GM12878 (cell line): ENCODE measurements at regions not wholly inside any gene's neighbourhood (a gene's known extent, or its start where the extent isn't known, plus 50 kb on each side); places are given as distances from the start of the nearest gene placed in this dataset.

ENCODE experiments used
- ATAC-seq: fragments of 200-7000 bp; cut with Tn5 transposase; 3 replicates; pipeline ENCODE4 v1.9.1; 2020; ENCODE audit warnings: mild to moderate bottlenecking, moderate library complexity
- BruUV-seq: library from RNA; stranded (reverse); fragments of 400-500 nt; replicated peaks from 2 replicates; lab custom pipeline; 2021; lab: Mats Ljungman, UMichigan
- CTCF ChIA-PET: fragments of 300-600 bp; sonication (Branson Sonifier 250); formaldehyde crosslinking; extraction: SDS; loops from one replicate; lab custom pipeline; 2021; ENCODE audit warnings: inconsistent platforms; lab: Yijun Ruan, JAX
- POLR2A ChIA-PET: fragments of 350-600 bp; formaldehyde crosslinking; extraction: SDS; loops from one replicate; lab custom pipeline; 2021; ENCODE audit warnings: inconsistent platforms; lab: Charles Lee
- RAD21 ChIA-PET: fragments of 300-600 bp; sonication (Branson Sonifier 250); formaldehyde crosslinking; loops from one replicate; lab custom pipeline; 2023; ENCODE audit warnings: antibody characterized with exemption; ENCODE audit not compliant: unreplicated experiment; lab: Charles Lee
- SMC1A ChIA-PET: fragments of 300-600 bp; sonication (Branson Sonifier 250); formaldehyde crosslinking; loops from one replicate; lab custom pipeline; 2023; ENCODE audit not compliant: unreplicated experiment, uncharacterized antibody; lab: Charles Lee
- DNase-seq: peaks from one replicate; pipeline ENCODE4 v3.0.0-alpha.2; 2011; ENCODE audit warnings: low read depth, low spot score
- FAIRE-seq: peaks from 3 replicates; lab custom pipeline; 2011; peaks lifted over from hg19 to GRCh38; lab: Jason Lieb, UNC
- H2AFZ ChIP-seq: 2 replicates; pipeline ENCODE4 v1.6.0; 2011; ENCODE audit warnings: low read depth, low read length, control low read depth; ENCODE audit not compliant: control insufficient read depth
- H3K27ac ChIP-seq: 2 replicates; pipeline ENCODE4 v1.5.1; 2011; ENCODE audit warnings: control low read depth; ENCODE audit not compliant: control insufficient read depth, insufficient read depth
- H3K27me3 ChIP-seq, 2 experiments: replicated peaks in 1 of 2; 2 replicates each; pipeline versions ENCODE4 v1.6.0 to v1.6.1; 2011; ENCODE audit warnings: low read length in 1 of 2; ENCODE audit not compliant: control insufficient read depth in 2 of 2, insufficient read depth in 2 of 2
- H3K36me3 ChIP-seq, 2 experiments: 2 replicates each; pipeline ENCODE4 v1.5.1; 2011; ENCODE audit warnings: low read length in 1 of 2; ENCODE audit not compliant: control insufficient read depth in 2 of 2, insufficient read depth in 2 of 2
- H3K4me1 ChIP-seq: 2 replicates; pipeline ENCODE4 v1.6.1; 2011; ENCODE audit warnings: mild to moderate bottlenecking, low read length, moderate library complexity, mixed read lengths; ENCODE audit not compliant: control insufficient read depth, insufficient read depth
- H3K4me2 ChIP-seq: 2 replicates; pipeline ENCODE4 v1.6.0; 2011; ENCODE audit warnings: control low read depth; ENCODE audit not compliant: control insufficient read depth, insufficient read depth
- H3K4me3 ChIP-seq: fragments of 200-600 bp; sonication (generic); 2 replicates; pipeline ENCODE4 v1.5.1; 2016
- H3K79me2 ChIP-seq: 2 replicates; pipeline ENCODE4 v1.6.0; 2011; ENCODE audit warnings: low read length; ENCODE audit not compliant: control insufficient read depth, insufficient read depth
- H3K9ac ChIP-seq: 2 replicates; pipeline ENCODE4 v1.8.0; 2011; ENCODE audit warnings: low read length, control low read depth, mixed read lengths; ENCODE audit not compliant: control insufficient read depth, insufficient read depth
- H3K9me3 ChIP-seq: replicated peaks from 3 replicates; pipeline ENCODE4 v1.5.1; 2011; ENCODE audit warnings: mild to moderate bottlenecking, low read length; ENCODE audit not compliant: control insufficient read depth, insufficient read depth
- H4K20me1 ChIP-seq: 2 replicates; pipeline ENCODE4 v1.6.0; 2011; ENCODE audit not compliant: control insufficient read depth, insufficient read depth
- CHD4 ChIP-seq: fragments of 200-600 bp; sonication (generic); IDR thresholded peaks from 2 replicates; pipeline ENCODE4 v1.6.1; 2016; ENCODE audit warnings: mild to moderate bottlenecking
- ETV6 ChIP-seq, 2 experiments: fragments of 450-650 bp in 1 of 2; IDR thresholded peaks in 1 of 2; conservative IDR thresholded peaks in 1 of 2; 2 replicates each; pipeline ENCODE4 v1.6.1; 2014; ENCODE audit warnings: antibody characterized with exemption in 1 of 2, borderline replicate concordance in 1 of 2, low read depth in 1 of 2, mild to moderate bottlenecking in 1 of 2, moderate library complexity in 1 of 2
- HDGF ChIP-seq: fragments of 450-650 bp; IDR thresholded peaks from 2 replicates; pipeline ENCODE4 v1.6.1; 2016; ENCODE audit warnings: antibody characterized with exemption
- MEF2B ChIP-seq: fragments of 450-650 bp; IDR thresholded peaks from 2 replicates; pipeline ENCODE4 v1.6.1; 2018; ENCODE audit warnings: mild to moderate bottlenecking, moderate library complexity; ENCODE audit not compliant: partially characterized antibody, poor library complexity, severe bottlenecking
- MTA3 ChIP-seq: IDR thresholded peaks from 2 replicates; pipeline ENCODE4 v1.6.1; 2012; ENCODE audit warnings: low read length, inconsistent platforms, borderline replicate concordance
- NFXL1 ChIP-seq: fragments of 450-650 bp; IDR thresholded peaks from 2 replicates; pipeline ENCODE4 v1.6.1; 2017; ENCODE audit warnings: antibody characterized with exemption, mild to moderate bottlenecking, borderline replicate concordance
- NKRF ChIP-seq: fragments of 450-650 bp; conservative IDR thresholded peaks from 2 replicates; pipeline ENCODE4 v1.6.1; 2017; ENCODE audit warnings: mild to moderate bottlenecking, moderate library complexity
- RAD51 ChIP-seq: fragments of 450-650 bp; IDR thresholded peaks from 2 replicates; pipeline ENCODE4 v1.6.1; 2016; ENCODE audit warnings: moderate library complexity, mild to moderate bottlenecking, inconsistent platforms
- SMAD1 ChIP-seq: fragments of 450-650 bp; IDR thresholded peaks from 2 replicates; pipeline ENCODE4 v1.6.1; 2018; ENCODE audit warnings: mild to moderate bottlenecking, low read depth; ENCODE audit not compliant: partially characterized antibody
- ZBED1 ChIP-seq: IDR thresholded peaks from 2 replicates; pipeline ENCODE4 v1.6.1; 2016; ENCODE audit warnings: borderline replicate concordance
- WGBS: methylation state at CpG from one replicate; pipeline ENCODE4 v1.1.6; 2016; ENCODE audit warnings: low lambda C conversion rate; ENCODE audit not compliant: insufficient replicate concordance, insufficient coverage; ENCODE audit errors: missing lambda C conversion rate; 5-methylcytosine and 5-hydroxymethylcytosine counted together
- in situ Hi-C: fragments of 300-500 bp; cut with MboI; formaldehyde crosslinking; loops from 9 replicates; pipeline ENCODE4 v1.14.3; 2018; ENCODE audit warnings: mixed read lengths
- intact Hi-C: fragments of 100-400 bp; cut with micrococcal nuclease; formaldehyde crosslinking; loops from one replicate; pipeline ENCODE4 v1.14.2; 2022; ENCODE audit not compliant: unreplicated experiment
- TF ChIP-seq, protein P1 (sequence below): IDR thresholded peaks from 2 replicates; pipeline ENCODE4 v1.6.1; 2012; ENCODE audit warnings: low read length, inconsistent platforms
- TF ChIP-seq, protein P2 (sequence below): fragments of 450-650 bp; formaldehyde crosslinking; IDR thresholded peaks from 2 replicates; pipeline ENCODE4 v1.4.0; 2020; ENCODE audit warnings: mild to moderate bottlenecking, moderate library complexity

DNA sequence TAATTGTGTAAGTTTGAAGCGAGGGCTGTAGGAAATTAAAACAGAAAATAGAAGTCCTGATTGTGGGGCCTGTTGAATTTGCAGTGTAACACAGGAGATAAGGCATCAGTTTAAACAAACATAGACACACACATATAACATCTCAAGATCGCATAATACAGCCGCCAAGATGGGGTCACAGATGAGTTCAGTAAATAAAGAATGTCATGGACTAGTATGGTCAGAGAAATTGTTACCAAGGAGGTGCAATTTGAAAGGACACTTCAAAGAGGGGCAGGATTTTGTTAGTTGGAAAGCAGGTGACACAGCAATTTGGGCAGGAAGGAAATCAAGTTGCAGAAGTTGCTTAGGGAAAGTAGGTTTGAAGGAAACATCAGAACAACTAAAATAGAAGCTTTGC lies 450.0 kb downstream of the USP25 start:
- H3K27me3 ChIP-seq, result no peaks in the 10 kb centered on the region
- no peak overlapping the region for H3K27ac ChIP-seq
- ChIA-PET SMC1A (no interaction called here), RAD21 (no interaction called here), POLR2A (no interaction called here), CTCF (no interaction called here)
- no peaks in the 10 kb centered on the region for H3K36me3 ChIP-seq
- no peak overlapping the region for H3K9ac ChIP-seq
- DNase-seq (no peak), FAIRE-seq (no peak), ATAC-seq (no peak)
- WGBS, result 35% methylated on average over 3 of the region's 3 CpGs
- intact Hi-C loops (no loop called here), in situ Hi-C loops (no loop called here)
- H3K9me3 ChIP-seq, result no peaks in the 10 kb centered on the region
- no TSS peak for BruUV-seq
- H3K4me2 ChIP-seq, result no peak overlapping the region
- no peaks in the 10 kb centered on the region for H3K79me2 ChIP-seq
- H2AFZ ChIP-seq, result no peak overlapping the region; the same call in 1 of the 2 replicates
- H3K4me1 ChIP-seq, result no peaks in the 10 kb centered on the region
- no peak for TF ChIP-seq RAD51
- no peak for TF ChIP-seq MEF2B
- no peak for TF ChIP-seq SMAD1
- no peak for TF ChIP-seq NKRF
- H4K20me1 ChIP-seq, result no peaks in the 10 kb centered on the region
- H3K4me3 ChIP-seq, result no peak overlapping the region

GRCh38 chr21:16180614-16181013 lies 450.8 kb downstream of the USP25 start:
- Histone ChIP-seq H3K9ac (no peak overlapping the region), H3K36me3 (no peaks in the 10 kb centered on the region), H3K27ac (no peak overlapping the region), H3K4me3 (no peak overlapping the region), H3K4me2 (no peak overlapping the region), H3K79me2 (no peaks in the 10 kb centered on the region), H3K27me3 (no peaks in the 10 kb centered on the region), H3K4me1 (no peaks in the 10 kb centered on the region), H4K20me1 (no peaks in the 10 kb centered on the region), H3K9me3 (no peaks in the 10 kb centered on the region), H2AFZ (no peak overlapping the region)
- ChIA-PET RAD21 (no interaction called here), SMC1A (no interaction called here), CTCF (no interaction called here), POLR2A (no interaction called here)
- no peak for TF ChIP-seq MTA3
- no peak for TF ChIP-seq HDGF
- TF ChIP-seq ZBED1, result no peak
- no peak for TF ChIP-seq ETV6 (conservative IDR thresholded peaks at IDR 0.05 in 1 of 2, IDR thresholded peaks at IDR 0.05 in 1 of 2; ENCODE audit: borderline replicate concordance in 1 of 2, low read depth in 1 of 2)
- TF ChIP-seq, protein P1, sequence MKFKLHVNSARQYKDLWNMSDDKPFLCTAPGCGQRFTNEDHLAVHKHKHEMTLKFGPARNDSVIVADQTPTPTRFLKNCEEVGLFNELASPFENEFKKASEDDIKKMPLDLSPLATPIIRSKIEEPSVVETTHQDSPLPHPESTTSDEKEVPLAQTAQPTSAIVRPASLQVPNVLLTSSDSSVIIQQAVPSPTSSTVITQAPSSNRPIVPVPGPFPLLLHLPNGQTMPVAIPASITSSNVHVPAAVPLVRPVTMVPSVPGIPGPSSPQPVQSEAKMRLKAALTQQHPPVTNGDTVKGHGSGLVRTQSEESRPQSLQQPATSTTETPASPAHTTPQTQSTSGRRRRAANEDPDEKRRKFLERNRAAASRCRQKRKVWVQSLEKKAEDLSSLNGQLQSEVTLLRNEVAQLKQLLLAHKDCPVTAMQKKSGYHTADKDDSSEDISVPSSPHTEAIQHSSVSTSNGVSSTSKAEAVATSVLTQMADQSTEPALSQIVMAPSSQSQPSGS, result no peak
- TF ChIP-seq NFXL1, result no peak
- no peak for TF ChIP-seq CHD4
- TF ChIP-seq, protein P2, sequence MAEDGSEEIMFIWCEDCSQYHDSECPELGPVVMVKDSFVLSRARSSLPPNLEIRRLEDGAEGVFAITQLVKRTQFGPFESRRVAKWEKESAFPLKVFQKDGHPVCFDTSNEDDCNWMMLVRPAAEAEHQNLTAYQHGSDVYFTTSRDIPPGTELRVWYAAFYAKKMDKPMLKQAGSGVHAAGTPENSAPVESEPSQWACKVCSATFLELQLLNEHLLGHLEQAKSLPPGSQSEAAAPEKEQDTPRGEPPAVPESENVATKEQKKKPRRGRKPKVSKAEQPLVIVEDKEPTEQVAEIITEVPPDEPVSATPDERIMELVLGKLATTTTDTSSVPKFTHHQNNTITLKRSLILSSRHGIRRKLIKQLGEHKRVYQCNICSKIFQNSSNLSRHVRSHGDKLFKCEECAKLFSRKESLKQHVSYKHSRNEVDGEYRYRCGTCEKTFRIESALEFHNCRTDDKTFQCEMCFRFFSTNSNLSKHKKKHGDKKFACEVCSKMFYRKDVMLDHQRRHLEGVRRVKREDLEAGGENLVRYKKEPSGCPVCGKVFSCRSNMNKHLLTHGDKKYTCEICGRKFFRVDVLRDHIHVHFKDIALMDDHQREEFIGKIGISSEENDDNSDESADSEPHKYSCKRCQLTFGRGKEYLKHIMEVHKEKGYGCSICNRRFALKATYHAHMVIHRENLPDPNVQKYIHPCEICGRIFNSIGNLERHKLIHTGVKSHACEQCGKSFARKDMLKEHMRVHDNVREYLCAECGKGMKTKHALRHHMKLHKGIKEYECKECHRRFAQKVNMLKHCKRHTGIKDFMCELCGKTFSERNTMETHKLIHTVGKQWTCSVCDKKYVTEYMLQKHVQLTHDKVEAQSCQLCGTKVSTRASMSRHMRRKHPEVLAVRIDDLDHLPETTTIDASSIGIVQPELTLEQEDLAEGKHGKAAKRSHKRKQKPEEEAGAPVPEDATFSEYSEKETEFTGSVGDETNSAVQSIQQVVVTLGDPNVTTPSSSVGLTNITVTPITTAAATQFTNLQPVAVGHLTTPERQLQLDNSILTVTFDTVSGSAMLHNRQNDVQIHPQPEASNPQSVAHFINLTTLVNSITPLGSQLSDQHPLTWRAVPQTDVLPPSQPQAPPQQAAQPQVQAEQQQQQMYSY, result no peak
- no peak for ATAC-seq
- 32% methylated on average over 3 of the region's 3 CpGs for WGBS
- no TSS peak for BruUV-seq
- FAIRE-seq, result no peak
- no peak for DNase-seq
- intact Hi-C loops (no loop called here), in situ Hi-C loops (no loop called here)
